WTC11 (cell line): ENCODE measurements at regions not wholly inside any gene's neighbourhood (a gene's known extent, or its start where the extent isn't known, plus 50 kb on each side); places are given as distances from the start of the nearest gene placed in this dataset.

Experiments
- ATAC-seq: fragments of 200-7000 bp; cut with Tn5 transposase; 2 replicates; pipeline ENCODE4 v1.10.0; 2021; ENCODE audit warnings: mild to moderate bottlenecking, moderate library complexity
- CTCF ChIA-PET: fragments of 300-600 bp; sonication (Branson Sonifier 250); formaldehyde crosslinking; loops from one replicate; lab custom pipeline; 2021; ENCODE audit warnings: antibody characterized with exemption; lab: Charles Lee
- POLR2A ChIA-PET: fragments of 350-600 bp; sonication (Branson Sonifier 250); formaldehyde crosslinking; loops from one replicate; lab custom pipeline; 2021; ENCODE audit warnings: antibody characterized with exemption; lab: Charles Lee
- DNase-seq: peaks from one replicate; pipeline ENCODE4 v3.0.0; 2021; ENCODE audit warnings: low spot score
- H3K27ac Mint-ChIP-seq: 2 replicates; pipeline ENCODE4 v1.8.0; 2021; ENCODE audit warnings: mixed read lengths
- H3K27me3 Mint-ChIP-seq: 2 replicates; pipeline ENCODE4 v1.8.0; 2021; ENCODE audit warnings: low read depth, mild to moderate bottlenecking, moderate library complexity, mixed read lengths
- H3K36me3 Mint-ChIP-seq: 2 replicates; pipeline ENCODE4 v1.8.0; 2021; ENCODE audit warnings: mixed read lengths
- H3K4me1 Mint-ChIP-seq: 2 replicates; pipeline ENCODE4 v1.8.0; 2022; ENCODE audit warnings: mixed read lengths
- H3K4me3 Mint-ChIP-seq: 2 replicates; pipeline ENCODE4 v1.8.0; 2021; ENCODE audit warnings: mild to moderate bottlenecking, moderate library complexity, mixed read lengths
- H3K9me3 Mint-ChIP-seq: 2 replicates; pipeline ENCODE4 v1.8.0; 2021; ENCODE audit warnings: mixed read lengths
- AR ChIP-seq: fragments of 250-450 bp; sonication (Bioruptor Pico); IDR thresholded peaks from 2 replicates; pipeline ENCODE4 v1.9.0; 2021; ENCODE audit warnings: mild to moderate bottlenecking
- ATF1 ChIP-seq: sonication (generic); formaldehyde crosslinking; IDR thresholded peaks from 2 replicates; pipeline ENCODE4 v1.8.1; 2023; ENCODE audit warnings: mild to moderate bottlenecking, moderate library complexity, missing genetic modification reagents
- CTCF ChIP-seq: fragments of 200-600 bp; IDR thresholded peaks from 2 replicates; pipeline ENCODE4 v1.8.0; 2022; ENCODE audit warnings: antibody characterized with exemption
- ELF4 ChIP-seq: sonication (generic); formaldehyde crosslinking; IDR thresholded peaks from 2 replicates; pipeline ENCODE4 v1.8.1; 2022; ENCODE audit warnings: low read depth, mild to moderate bottlenecking, moderate library complexity, missing genetic modification reagents
- ERG ChIP-seq: fragments of 250-450 bp; sonication (Bioruptor Pico); IDR thresholded peaks from 2 replicates; pipeline ENCODE4 v1.8.0; 2021; ENCODE audit warnings: mild to moderate bottlenecking
- GABPB1 ChIP-seq: sonication (generic); formaldehyde crosslinking; IDR thresholded peaks from 2 replicates; pipeline ENCODE4 v1.8.1; 2023; ENCODE audit warnings: mild to moderate bottlenecking, missing genetic modification reagents
- MAX ChIP-seq: sonication (generic); formaldehyde crosslinking; IDR thresholded peaks from 2 replicates; pipeline ENCODE4 v1.8.0; 2022; ENCODE audit warnings: mild to moderate bottlenecking, missing genetic modification reagents
- SOX15 ChIP-seq: fragments of 250-450 bp; sonication (Bioruptor Pico); IDR thresholded peaks from 2 replicates; pipeline ENCODE4 v1.9.0; 2021; ENCODE audit warnings: mild to moderate bottlenecking
- TEAD1 ChIP-seq: sonication (generic); formaldehyde crosslinking; IDR thresholded peaks from 2 replicates; pipeline ENCODE4 v1.8.0; 2022; ENCODE audit warnings: mild to moderate bottlenecking, missing genetic modification reagents
- TEAD4 ChIP-seq: sonication (generic); formaldehyde crosslinking; IDR thresholded peaks from 2 replicates; pipeline ENCODE4 v1.8.0; 2022; ENCODE audit warnings: mild to moderate bottlenecking, missing genetic modification reagents
- TP53 ChIP-seq: sonication (generic); formaldehyde crosslinking; IDR thresholded peaks from 2 replicates; pipeline ENCODE4 v1.8.1; 2023; ENCODE audit warnings: mild to moderate bottlenecking, missing genetic modification reagents
- USF1 ChIP-seq: sonication (generic); formaldehyde crosslinking; IDR thresholded peaks from 2 replicates; pipeline ENCODE4 v1.8.0; 2022; ENCODE audit warnings: mild to moderate bottlenecking, missing genetic modification reagents
- ZNF671 ChIP-seq: fragments of 250-450 bp; sonication (Bioruptor Pico); IDR thresholded peaks from 2 replicates; pipeline ENCODE4 v1.8.0; 2021; ENCODE audit warnings: mild to moderate bottlenecking
- TF ChIP-seq, protein P1 (sequence below): sonication (generic); formaldehyde crosslinking; IDR thresholded peaks from 2 replicates; pipeline ENCODE4 v1.8.1; 2022; ENCODE audit warnings: low read depth, missing genetic modification reagents, borderline replicate concordance
- TF ChIP-seq, protein P2 (sequence below): sonication (generic); formaldehyde crosslinking; IDR thresholded peaks from 2 replicates; pipeline ENCODE4 v1.8.1; 2023; ENCODE audit warnings: mild to moderate bottlenecking, missing genetic modification reagents, moderate library complexity
- TF ChIP-seq, protein P3 (sequence below): sonication (generic); formaldehyde crosslinking; IDR thresholded peaks from 2 replicates; pipeline ENCODE4 v1.8.1; 2022; ENCODE audit warnings: mild to moderate bottlenecking, missing genetic modification reagents, moderate library complexity, borderline replicate concordance

DNA sequence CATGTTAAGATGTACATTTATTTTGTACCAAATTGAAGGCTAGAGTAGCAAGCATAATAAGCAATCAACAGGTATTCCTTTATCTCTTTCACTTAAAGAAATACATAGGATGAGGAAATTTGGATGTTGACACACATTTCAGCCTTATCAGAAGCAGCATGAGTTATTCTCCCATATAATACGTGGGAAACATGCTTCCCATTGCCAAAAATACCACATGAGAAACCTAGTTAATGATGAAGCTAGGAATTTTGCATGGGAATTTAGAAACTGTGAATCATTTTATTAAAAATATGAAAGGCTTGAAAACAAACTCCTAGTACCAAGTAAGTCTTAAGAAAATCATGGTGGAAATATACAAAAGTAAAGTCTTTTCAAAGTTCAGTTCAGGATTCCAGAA, 751.8 kb downstream of the TSN start:
- ChIA-PET POLR2A (no interaction called here), CTCF (interaction anchor here (2.6 kb wide), 1 partner anchor 25 kb away, joined by 11 read pairs; no protein-coding TSS in a partner anchor)
- Mint-ChIP-seq H3K27me3 (peaks cover 3% of the 10 kb centered on the region; the same call in 1 of the 2 replicates), H3K36me3 (no peaks in the 10 kb centered on the region), H3K27ac (no peak overlapping the region), H3K4me1 (peaks cover 17% of the 10 kb centered on the region)
- no peak for ATAC-seq
- TF ChIP-seq GABPB1 (CRISPR knock-in tag) = no peak
- TF ChIP-seq ERG = no peak
- TF ChIP-seq TEAD1 = no peak
- TF ChIP-seq CTCF = no peak
- TF ChIP-seq, protein P1, sequence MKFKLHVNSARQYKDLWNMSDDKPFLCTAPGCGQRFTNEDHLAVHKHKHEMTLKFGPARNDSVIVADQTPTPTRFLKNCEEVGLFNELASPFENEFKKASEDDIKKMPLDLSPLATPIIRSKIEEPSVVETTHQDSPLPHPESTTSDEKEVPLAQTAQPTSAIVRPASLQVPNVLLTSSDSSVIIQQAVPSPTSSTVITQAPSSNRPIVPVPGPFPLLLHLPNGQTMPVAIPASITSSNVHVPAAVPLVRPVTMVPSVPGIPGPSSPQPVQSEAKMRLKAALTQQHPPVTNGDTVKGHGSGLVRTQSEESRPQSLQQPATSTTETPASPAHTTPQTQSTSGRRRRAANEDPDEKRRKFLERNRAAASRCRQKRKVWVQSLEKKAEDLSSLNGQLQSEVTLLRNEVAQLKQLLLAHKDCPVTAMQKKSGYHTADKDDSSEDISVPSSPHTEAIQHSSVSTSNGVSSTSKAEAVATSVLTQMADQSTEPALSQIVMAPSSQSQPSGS (CRISPR knock-in tag) = no peak
- no peak for TF ChIP-seq TP53
- TF ChIP-seq SOX15 (CRISPR knock-in tag) = no peak
- TF ChIP-seq, all 79 proteins: peak for 0
- Mint-ChIP-seq H3K4me3 (no peak overlapping the region), H3K9me3 (no peaks in the 10 kb centered on the region)
- no peak for DNase-seq

DNA sequence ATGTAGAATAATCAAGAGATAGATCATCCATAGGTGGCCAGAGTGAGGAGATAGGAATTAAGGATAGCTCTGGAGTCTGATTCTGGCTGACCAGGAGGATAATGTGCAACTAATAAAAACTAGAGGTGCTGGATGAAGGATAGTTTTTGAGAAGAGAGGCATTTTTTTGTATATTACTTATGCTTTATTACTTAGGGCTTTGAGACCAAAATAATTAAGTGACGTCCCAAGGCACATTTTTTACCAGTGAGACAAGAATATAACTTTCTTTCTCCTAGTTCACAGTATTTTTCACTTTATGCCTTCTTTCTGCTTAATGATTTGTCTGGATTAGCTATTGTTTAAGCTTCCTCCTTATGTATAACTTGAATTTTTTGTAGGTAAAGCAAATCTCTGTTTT, 756.6 kb downstream of the TSN start:
- H3K27ac Mint-ChIP-seq = no peak overlapping the region
- DNase-seq = no peak
- CTCF ChIA-PET = no interaction called here

GRCh38 chr2:122514451-122514996, 759.1 kb downstream of the TSN start:
- H3K27ac Mint-ChIP-seq = no peak overlapping the region
- ATAC-seq (no peak), DNase-seq (no peak)
- H3K4me3 Mint-ChIP-seq = no peak overlapping the region
- ChIA-PET POLR2A (no interaction called here), CTCF (no interaction called here)
- H3K9me3 Mint-ChIP-seq = peaks cover 14% of the 10 kb centered on the region
- peaks cover 8% of the 10 kb centered on the region for H3K27me3 Mint-ChIP-seq
- TF ChIP-seq USF1 (CRISPR knock-in tag) (0 out of 2 replicates have a peak, but pooled peaks have one; percentile 55), MAX (CRISPR knock-in tag) (no peak), TP53 (no peak), ELF4 (CRISPR knock-in tag) (no peak), AR (CRISPR knock-in tag) (no peak), TEAD4 (CRISPR knock-in tag) (no peak), ATF1 (CRISPR knock-in tag) (no peak)
- TF ChIP-seq, protein P2, sequence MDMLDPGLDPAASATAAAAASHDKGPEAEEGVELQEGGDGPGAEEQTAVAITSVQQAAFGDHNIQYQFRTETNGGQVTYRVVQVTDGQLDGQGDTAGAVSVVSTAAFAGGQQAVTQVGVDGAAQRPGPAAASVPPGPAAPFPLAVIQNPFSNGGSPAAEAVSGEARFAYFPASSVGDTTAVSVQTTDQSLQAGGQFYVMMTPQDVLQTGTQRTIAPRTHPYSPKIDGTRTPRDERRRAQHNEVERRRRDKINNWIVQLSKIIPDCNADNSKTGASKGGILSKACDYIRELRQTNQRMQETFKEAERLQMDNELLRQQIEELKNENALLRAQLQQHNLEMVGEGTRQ = peak; percentile 81
- TF ChIP-seq, protein P3, sequence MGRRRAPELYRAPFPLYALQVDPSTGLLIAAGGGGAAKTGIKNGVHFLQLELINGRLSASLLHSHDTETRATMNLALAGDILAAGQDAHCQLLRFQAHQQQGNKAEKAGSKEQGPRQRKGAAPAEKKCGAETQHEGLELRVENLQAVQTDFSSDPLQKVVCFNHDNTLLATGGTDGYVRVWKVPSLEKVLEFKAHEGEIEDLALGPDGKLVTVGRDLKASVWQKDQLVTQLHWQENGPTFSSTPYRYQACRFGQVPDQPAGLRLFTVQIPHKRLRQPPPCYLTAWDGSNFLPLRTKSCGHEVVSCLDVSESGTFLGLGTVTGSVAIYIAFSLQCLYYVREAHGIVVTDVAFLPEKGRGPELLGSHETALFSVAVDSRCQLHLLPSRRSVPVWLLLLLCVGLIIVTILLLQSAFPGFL (CRISPR knock-in tag) = no peak
- peaks cover 12% of the 10 kb centered on the region for H3K36me3 Mint-ChIP-seq
- H3K4me1 Mint-ChIP-seq = peaks cover 65% of the 10 kb centered on the region

More for the DNA sequence above, 756.6 kb downstream of the TSN start:
- no peak for ATAC-seq
- no peak for TF ChIP-seq ZNF671 (CRISPR knock-in tag)
- no peak for TF ChIP-seq USF1 (CRISPR knock-in tag)
- peaks cover 11% of the 10 kb centered on the region for H3K36me3 Mint-ChIP-seq
- peaks cover 47% of the 10 kb centered on the region for H3K4me1 Mint-ChIP-seq
- POLR2A ChIA-PET = no interaction called here
- H3K9me3 Mint-ChIP-seq = peaks cover 12% of the 10 kb centered on the region
- peaks cover 8% of the 10 kb centered on the region for H3K27me3 Mint-ChIP-seq
- no peak overlapping the region for H3K4me3 Mint-ChIP-seq
